DOHH2 (cell line): ENCODE measurements at regions not wholly inside any gene's neighbourhood (a gene's known extent, or its start where the extent isn't known, plus 50 kb on each side); places are given as distances from the start of the nearest gene placed in this dataset.

Experiments used
- H3F3A ChIP-seq: fragments of 200-600 bp; sonication (generic), shearing (Covaris generic); 2 replicates; pipeline ENCODE4 v1.6.0; 2016; ENCODE audit warnings: antibody characterized with exemption, mild to moderate bottlenecking; ENCODE audit not compliant: control insufficient read depth, insufficient read depth
- H3K27ac ChIP-seq: fragments of 200-600 bp; sonication (generic); 2 replicates; pipeline ENCODE4 v1.5.1; 2014; ENCODE audit warnings: low read depth, mild to moderate bottlenecking, low read length, moderate library complexity
- H3K27me3 ChIP-seq: fragments of 200-600 bp; sonication (generic); 2 replicates; pipeline ENCODE4 v1.6.1; 2014; ENCODE audit warnings: mild to moderate bottlenecking, low read length, mixed read lengths; ENCODE audit not compliant: control insufficient read depth
- H3K36me3 ChIP-seq: fragments of 200-600 bp; sonication (generic); 2 replicates; pipeline ENCODE4 v1.6.1; 2014; ENCODE audit warnings: mild to moderate bottlenecking, low read length, moderate library complexity, mixed read lengths; ENCODE audit not compliant: control insufficient read depth
- H3K4me1 ChIP-seq: fragments of 200-600 bp; sonication (generic); 2 replicates; pipeline ENCODE4 v1.6.1; 2014; ENCODE audit warnings: mild to moderate bottlenecking, low read length, mixed read lengths; ENCODE audit not compliant: control insufficient read depth
- H3K4me2 ChIP-seq: fragments of 200-600 bp; sonication (generic); 2 replicates; pipeline ENCODE4 v1.6.0; 2014; ENCODE audit warnings: mild to moderate bottlenecking, low read length, moderate library complexity
- H3K4me3 ChIP-seq: fragments of 200-600 bp; sonication (generic); 2 replicates; pipeline ENCODE4 v1.5.1; 2014; ENCODE audit warnings: mild to moderate bottlenecking, low read length, mixed read lengths
- H3K79me2 ChIP-seq: fragments of 200-600 bp; sonication (generic); 2 replicates; pipeline ENCODE4 v1.6.1; 2014; ENCODE audit warnings: mild to moderate bottlenecking, low read length, mixed read lengths; ENCODE audit not compliant: control insufficient read depth
- H3K9me2 ChIP-seq: fragments of 200-600 bp; sonication (generic); replicated peaks from 2 replicates; pipeline ENCODE4 v1.6.1; 2014; ENCODE audit warnings: mild to moderate bottlenecking, low read length, mixed read lengths; ENCODE audit not compliant: control insufficient read depth
- H3K9me3 ChIP-seq: fragments of 200-600 bp; sonication (generic); 2 replicates; pipeline ENCODE4 v1.6.1; 2014; ENCODE audit warnings: antibody characterized with exemption, low read length, mixed read lengths; ENCODE audit not compliant: control insufficient read depth, insufficient read depth
- H4K20me1 ChIP-seq: fragments of 200-600 bp; sonication (generic); 2 replicates; pipeline ENCODE4 v1.6.0; 2014; ENCODE audit warnings: low read depth, mild to moderate bottlenecking, antibody characterized with exemption, low read length, moderate library complexity; ENCODE audit not compliant: control insufficient read depth, insufficient read depth
- CTCF ChIP-seq: fragments of 200-600 bp; sonication (generic); IDR thresholded peaks from one replicate; pipeline ENCODE4 v1.5.1; 2014; ENCODE audit warnings: antibody characterized with exemption, mild to moderate bottlenecking, low read depth, low read length; ENCODE audit not compliant: poor library complexity, severe bottlenecking
- EZH2phosphoT487 ChIP-seq: fragments of 200-600 bp; sonication (generic); IDR thresholded peaks from 2 replicates; pipeline ENCODE4 v1.6.1; 2017; ENCODE audit warnings: borderline replicate concordance, mild to moderate bottlenecking, antibody characterized with exemption, low read length, moderate library complexity, mixed read lengths

DNA sequence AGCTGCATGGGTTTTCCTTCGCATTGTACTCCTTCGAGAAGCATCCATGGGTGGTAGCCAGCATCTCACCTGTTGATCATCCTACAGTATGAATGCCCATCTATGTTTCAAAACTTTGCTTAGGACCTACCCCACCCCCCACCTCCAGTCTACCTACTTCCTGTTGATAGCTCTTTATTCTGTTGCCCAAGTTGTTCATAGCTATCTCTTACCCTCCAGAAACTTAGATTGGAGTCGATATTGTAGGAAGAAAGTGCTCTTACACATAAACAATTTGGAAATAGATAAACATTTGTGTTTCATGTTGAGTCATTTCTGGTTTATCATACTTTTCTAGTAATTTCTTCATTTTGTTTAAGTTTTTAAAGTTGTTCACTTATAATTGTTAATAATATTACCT lies 90.1 kb downstream of the FAS start:
- no peaks in the 10 kb centered on the region for H4K20me1 ChIP-seq
- no peaks in the 10 kb centered on the region for H3K27me3 ChIP-seq
- no peaks in the 10 kb centered on the region for H3K36me3 ChIP-seq
- H3K4me2 ChIP-seq = no peak overlapping the region
- H3F3A ChIP-seq = no peaks in the 10 kb centered on the region
- TF ChIP-seq CTCF = no peak
- no peak for TF ChIP-seq EZH2phosphoT487
- H3K27ac ChIP-seq = no peak overlapping the region
- H3K79me2 ChIP-seq = no peaks in the 10 kb centered on the region
- no peaks in the 10 kb centered on the region for H3K4me1 ChIP-seq
- H3K9me3 ChIP-seq = no peaks in the 10 kb centered on the region
- H3K4me3 ChIP-seq = no peak overlapping the region
- no peaks in the 10 kb centered on the region for H3K9me2 ChIP-seq

- Histone ChIP-seq H4K20me1 (no peaks in the 10 kb centered on the region), H3K27ac (no peak overlapping the region)
- TF ChIP-seq CTCF (no peak), EZH2phosphoT487 (no peak)
These were observed 89.4 kb downstream of the FAS start for GRCh38 chr10:89079961-89080360.

DNA sequence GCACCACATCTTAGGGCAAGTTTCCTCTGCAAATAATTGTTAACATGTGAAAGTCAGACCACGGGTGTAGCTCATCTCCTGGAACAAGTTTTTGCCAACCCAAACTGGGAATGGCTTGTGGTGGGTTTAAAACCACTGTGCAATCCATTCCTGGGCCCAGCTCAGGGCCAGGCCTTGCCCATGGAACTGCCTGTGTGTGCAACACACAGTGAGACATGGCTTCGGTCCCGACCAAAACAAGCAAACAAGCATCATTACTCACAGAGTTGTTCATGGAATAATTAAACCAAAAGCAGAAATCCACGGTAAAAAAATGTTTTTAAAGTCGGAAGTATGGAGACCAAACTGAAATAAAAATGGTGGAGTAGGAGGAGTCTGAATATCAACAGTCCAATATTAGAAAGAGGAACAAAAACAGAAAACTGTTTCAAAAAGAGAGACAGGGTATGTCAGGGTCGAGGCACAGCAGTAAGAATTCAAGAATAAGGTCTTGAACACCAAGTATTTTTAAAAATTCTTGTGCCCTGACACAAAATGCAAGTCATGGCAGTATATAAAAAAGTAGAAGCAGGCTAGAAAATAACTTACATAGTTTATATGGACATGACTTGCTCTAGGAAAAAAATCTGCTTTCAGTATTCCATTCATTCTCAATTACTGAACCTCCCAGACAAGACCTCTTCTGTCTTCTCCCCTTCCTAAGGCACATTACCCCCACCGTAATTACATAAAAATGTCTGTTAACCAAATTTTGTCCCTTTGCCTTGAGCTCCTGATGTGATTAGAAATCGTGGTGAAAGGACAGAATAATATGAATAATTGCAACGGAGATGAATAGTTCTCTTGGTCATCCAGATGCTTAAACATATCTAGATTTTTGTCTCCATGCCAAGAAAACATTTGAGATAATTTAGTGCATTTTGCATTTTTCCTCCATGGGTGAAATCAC lies 88.4 kb downstream of the FAS start:
- no peak for TF ChIP-seq EZH2phosphoT487
- no peak for TF ChIP-seq CTCF
- H3K27ac ChIP-seq = no peak overlapping the region
- no peaks in the 10 kb centered on the region for H3F3A ChIP-seq
- H3K4me1 ChIP-seq = no peaks in the 10 kb centered on the region
- no peaks in the 10 kb centered on the region for H3K79me2 ChIP-seq
- H3K9me2 ChIP-seq = no peaks in the 10 kb centered on the region
- no peaks in the 10 kb centered on the region for H4K20me1 ChIP-seq
- no peaks in the 10 kb centered on the region; the same call in 1 of the 2 replicates for H3K27me3 ChIP-seq
- no peaks in the 10 kb centered on the region for H3K36me3 ChIP-seq
- H3K4me2 ChIP-seq = no peak overlapping the region
- no peaks in the 10 kb centered on the region for H3K9me3 ChIP-seq
- no peak overlapping the region for H3K4me3 ChIP-seq

More at GRCh38 chr10:89079961-89080360, 89.4 kb downstream of the FAS start:
- no peaks in the 10 kb centered on the region for H3K4me1 ChIP-seq
- no peaks in the 10 kb centered on the region for H3K9me2 ChIP-seq
- H3K4me2 ChIP-seq = no peak overlapping the region
- no peaks in the 10 kb centered on the region for H3F3A ChIP-seq
- H3K36me3 ChIP-seq = no peaks in the 10 kb centered on the region
- H3K4me3 ChIP-seq = no peak overlapping the region
- H3K79me2 ChIP-seq = no peaks in the 10 kb centered on the region
- H3K27me3 ChIP-seq = no peaks in the 10 kb centered on the region
- no peaks in the 10 kb centered on the region for H3K9me3 ChIP-seq
